ENCODE measurements at regions not wholly inside any gene's neighbourhood (a gene's known extent, or its start where the extent isn't known, plus 50 kb on each side); places are given as distances from the start of the nearest gene placed in this dataset.

GRCh38 chr13:67662997-67663396 is 432.9 kb upstream of the PCDH9 start:
- TF ChIP-seq EZH2phosphoT487 (IDR thresholded peaks at IDR 0.05; ENCODE audit: low read depth) = no peak
- TF ChIP-seq, protein P1, sequence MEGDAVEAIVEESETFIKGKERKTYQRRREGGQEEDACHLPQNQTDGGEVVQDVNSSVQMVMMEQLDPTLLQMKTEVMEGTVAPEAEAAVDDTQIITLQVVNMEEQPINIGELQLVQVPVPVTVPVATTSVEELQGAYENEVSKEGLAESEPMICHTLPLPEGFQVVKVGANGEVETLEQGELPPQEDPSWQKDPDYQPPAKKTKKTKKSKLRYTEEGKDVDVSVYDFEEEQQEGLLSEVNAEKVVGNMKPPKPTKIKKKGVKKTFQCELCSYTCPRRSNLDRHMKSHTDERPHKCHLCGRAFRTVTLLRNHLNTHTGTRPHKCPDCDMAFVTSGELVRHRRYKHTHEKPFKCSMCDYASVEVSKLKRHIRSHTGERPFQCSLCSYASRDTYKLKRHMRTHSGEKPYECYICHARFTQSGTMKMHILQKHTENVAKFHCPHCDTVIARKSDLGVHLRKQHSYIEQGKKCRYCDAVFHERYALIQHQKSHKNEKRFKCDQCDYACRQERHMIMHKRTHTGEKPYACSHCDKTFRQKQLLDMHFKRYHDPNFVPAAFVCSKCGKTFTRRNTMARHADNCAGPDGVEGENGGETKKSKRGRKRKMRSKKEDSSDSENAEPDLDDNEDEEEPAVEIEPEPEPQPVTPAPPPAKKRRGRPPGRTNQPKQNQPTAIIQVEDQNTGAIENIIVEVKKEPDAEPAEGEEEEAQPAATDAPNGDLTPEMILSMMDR (IDR thresholded peaks at IDR 0.05; ENCODE audit: low read depth, low read length) = no peak
- Histone ChIP-seq H3K27ac (ENCODE audit: low read length) (no peak overlapping the region), H4K20me1 (ENCODE audit: insufficient read depth, low read length) (no peaks in the 10 kb centered on the region), H2AFZ (ENCODE audit: low read depth, low read length) (no peak overlapping the region), H3K4me3 (ENCODE audit: low read length) (no peak overlapping the region), H3K36me3 (replicated peaks; ENCODE audit: low read depth, low read length) (no peaks in the 10 kb centered on the region), H3K9ac (ENCODE audit: low read length) (no peak overlapping the region), H3K9me3 (ENCODE audit: insufficient read depth, low read length) (no peaks in the 10 kb centered on the region), H3K79me2 (ENCODE audit: low read length) (no peaks in the 10 kb centered on the region), H3K4me1 (ENCODE audit: low read length) (no peaks in the 10 kb centered on the region), H3K4me2 (ENCODE audit: low read length) (no peak overlapping the region), H3K27me3 (ENCODE audit: low read depth, low read length) (no peaks in the 10 kb centered on the region)

- Histone ChIP-seq H3K4me2 (ENCODE audit: low read length) (no peak overlapping the region), H3K9me3 (ENCODE audit: insufficient read depth, low read length) (no peaks in the 10 kb centered on the region), H3K36me3 (replicated peaks; ENCODE audit: low read depth, low read length) (no peaks in the 10 kb centered on the region), H3K27me3 (ENCODE audit: low read depth, low read length) (no peaks in the 10 kb centered on the region), H3K4me3 (ENCODE audit: low read length) (no peak overlapping the region), H3K4me1 (ENCODE audit: low read length) (peaks cover 4% of the 10 kb centered on the region; the same call in 1 of the 2 replicates), H2AFZ (ENCODE audit: low read depth, low read length) (no peak overlapping the region), H3K27ac (ENCODE audit: low read length) (no peak overlapping the region), H4K20me1 (ENCODE audit: insufficient read depth, low read length) (no peaks in the 10 kb centered on the region), H3K79me2 (ENCODE audit: low read length) (no peaks in the 10 kb centered on the region), H3K9ac (ENCODE audit: low read length) (no peak overlapping the region)
- TF ChIP-seq, protein P1 (IDR thresholded peaks at IDR 0.05; ENCODE audit: low read depth, low read length) = no peak
- TF ChIP-seq EZH2phosphoT487 (IDR thresholded peaks at IDR 0.05; ENCODE audit: low read depth) = no peak
Observed at GRCh38 chr13:67652887-67653286, 422.8 kb upstream of the PCDH9 start.

DNA sequence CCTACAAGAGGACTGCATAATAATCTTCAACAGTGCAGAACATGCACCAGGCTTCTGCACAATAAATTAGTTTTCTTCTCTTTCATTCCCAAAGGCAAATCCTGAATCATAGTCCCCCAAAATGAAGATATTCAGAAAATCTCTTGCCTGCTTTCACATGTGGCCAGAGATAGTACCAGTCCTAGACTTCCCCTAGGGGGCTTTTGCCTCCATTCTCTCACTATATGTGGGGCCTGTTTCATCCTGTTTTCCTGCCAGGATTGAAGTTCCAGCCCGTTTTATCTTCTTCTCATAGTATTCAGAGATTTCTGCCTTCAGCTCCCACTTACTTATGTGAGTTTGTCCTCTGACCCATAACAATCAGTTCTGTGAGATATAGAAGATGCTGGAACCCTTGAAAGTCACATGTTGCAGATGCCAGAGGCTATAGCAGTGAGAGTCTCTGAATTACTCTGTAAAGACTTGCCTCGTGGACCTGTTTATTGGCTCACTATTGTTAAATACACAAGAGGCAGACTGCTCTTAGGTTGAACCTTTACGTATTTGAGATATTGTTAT is 421.9 kb upstream of the PCDH9 start:
- peaks cover 4% of the 10 kb centered on the region; the same call in 1 of the 2 replicates for H3K4me1 ChIP-seq (ENCODE audit: low read length)
- H3K27me3 ChIP-seq (ENCODE audit: low read depth, low read length) = no peaks in the 10 kb centered on the region
- H3K9ac ChIP-seq (ENCODE audit: low read length) = no peak overlapping the region
- H3K4me2 ChIP-seq (ENCODE audit: low read length) = no peak overlapping the region
- H3K79me2 ChIP-seq (ENCODE audit: low read length) = no peaks in the 10 kb centered on the region
- H3K4me3 ChIP-seq (ENCODE audit: low read length) = no peak overlapping the region
- no peak overlapping the region for H2AFZ ChIP-seq (ENCODE audit: low read depth, low read length)
- H3K27ac ChIP-seq (ENCODE audit: low read length) = no peak overlapping the region
- H3K9me3 ChIP-seq (ENCODE audit: insufficient read depth, low read length) = no peaks in the 10 kb centered on the region
- H3K36me3 ChIP-seq (replicated peaks; ENCODE audit: low read depth, low read length) = no peaks in the 10 kb centered on the region
- no peak for TF ChIP-seq EZH2phosphoT487 (IDR thresholded peaks at IDR 0.05; ENCODE audit: low read depth)
- TF ChIP-seq, protein P1 (IDR thresholded peaks at IDR 0.05; ENCODE audit: low read depth, low read length) = no peak
- no peaks in the 10 kb centered on the region for H4K20me1 ChIP-seq (ENCODE audit: insufficient read depth, low read length)

DNA sequence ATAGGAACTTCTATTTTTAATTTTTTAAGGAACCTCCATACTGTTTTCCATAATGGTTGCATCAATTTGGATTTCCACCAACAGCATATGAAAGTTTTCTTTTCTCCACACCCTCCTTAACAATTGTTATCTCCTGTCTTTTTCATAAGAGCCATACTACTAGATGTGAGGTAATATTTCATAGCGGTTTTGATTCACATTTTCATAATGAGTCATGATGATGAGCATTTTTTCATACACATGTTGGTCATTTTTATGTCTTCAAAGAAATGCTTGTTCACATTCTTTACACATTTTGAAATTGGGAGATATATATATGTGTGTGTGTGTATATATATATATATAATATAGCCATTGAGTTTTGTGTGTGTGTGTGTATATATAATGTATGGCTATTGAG is 420.3 kb upstream of the PCDH9 start:
- no peak for TF ChIP-seq EZH2phosphoT487 (IDR thresholded peaks at IDR 0.05; ENCODE audit: low read depth)
- TF ChIP-seq, protein P1 (IDR thresholded peaks at IDR 0.05; ENCODE audit: low read depth, low read length) = no peak
- Histone ChIP-seq H3K4me2 (ENCODE audit: low read length) (no peak overlapping the region), H3K9ac (ENCODE audit: low read length) (no peak overlapping the region)

More for the DNA sequence above, 420.3 kb upstream of the PCDH9 start:
- Histone ChIP-seq H3K36me3 (replicated peaks; ENCODE audit: low read depth, low read length) (no peaks in the 10 kb centered on the region), H2AFZ (ENCODE audit: low read depth, low read length) (no peak overlapping the region), H3K27ac (ENCODE audit: low read length) (no peak overlapping the region), H3K27me3 (ENCODE audit: low read depth, low read length) (no peaks in the 10 kb centered on the region), H3K4me1 (ENCODE audit: low read length) (peaks cover 4% of the 10 kb centered on the region; the same call in 1 of the 2 replicates), H3K9me3 (ENCODE audit: insufficient read depth, low read length) (no peaks in the 10 kb centered on the region), H4K20me1 (ENCODE audit: insufficient read depth, low read length) (no peaks in the 10 kb centered on the region), H3K4me3 (ENCODE audit: low read length) (no peak overlapping the region), H3K79me2 (ENCODE audit: low read length) (no peaks in the 10 kb centered on the region)
